Gastrocnemius medialis (tissue), 4 donors: ENCODE measurements at regions not wholly inside any gene's neighbourhood (a gene's known extent, or its start where the extent isn't known, plus 50 kb on each side); places are given as distances from the start of the nearest gene placed in this dataset.

Experiments
- CTCF ChIP-seq, 5 experiments: fragments of 450-650 bp in 3 of 5; fragments of 200-600 bp in 2 of 5; sonication (generic) in 2 of 5; IDR thresholded peaks in 4 of 5; conservative IDR thresholded peaks in 1 of 5; 1 replicate in 4 of 5; 2 replicates in 1 of 5; pipeline ENCODE4 v1.5.1; 2016 to 2019; ENCODE audit warnings: antibody characterized with exemption in 5 of 5, mild to moderate bottlenecking in 3 of 5, moderate library complexity in 3 of 5
- POLR2A ChIP-seq, 2 donors: fragments of 450-650 bp; IDR thresholded peaks; one replicate each; pipeline ENCODE4 v1.6.1; 2017; ENCODE audit warnings: antibody characterized with exemption in 2 of 2, mild to moderate bottlenecking in 2 of 2, moderate library complexity in 2 of 2

- no peak for TF ChIP-seq POLR2A (IDR thresholded peaks at IDR 0.05)
- TF ChIP-seq CTCF (IDR thresholded peaks at IDR 0.05 in 4 of 5, conservative IDR thresholded peaks at IDR 0.05 in 1 of 5), result no peak
Observed at GRCh38 chr18:39480494-39481195, 1915.0 kb upstream of the CELF4 start.
